ENCODE measurements at regions not wholly inside any gene's neighbourhood (a gene's known extent, or its start where the extent isn't known, plus 50 kb on each side); places are given as distances from the start of the nearest gene placed in this dataset.

DNA sequence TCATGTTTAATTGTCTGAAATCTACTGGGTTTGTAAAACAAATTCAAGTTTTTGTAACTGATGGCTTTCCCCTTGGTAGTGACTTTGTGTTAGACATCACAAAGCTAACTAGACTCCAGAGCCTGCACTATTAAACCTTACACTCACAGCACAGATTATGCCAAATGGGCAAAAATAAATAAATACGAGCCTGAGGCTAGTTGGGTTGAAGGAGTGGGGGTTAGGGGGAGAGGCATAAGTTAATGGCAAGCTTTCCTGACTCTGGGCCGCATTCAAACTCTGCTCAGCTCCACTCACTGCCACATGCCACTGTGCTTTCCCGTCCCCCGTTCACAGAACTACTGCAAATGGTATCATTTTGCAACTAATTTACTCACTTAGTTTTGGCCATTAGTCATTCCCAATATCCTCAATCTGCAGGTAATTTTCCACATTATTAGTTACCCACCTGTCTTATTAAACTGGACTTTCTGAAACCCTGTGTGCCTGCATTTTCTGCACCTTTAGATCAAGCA, 1079.9 kb upstream of the PIK3C3 start:
- Histone ChIP-seq H3K79me2 (ENCODE audit: control insufficient read depth, low read length) (no peaks in the 10 kb centered on the region), H3K4me2 (ENCODE audit: low read length) (no peak overlapping the region), H3F3A (ENCODE audit: control insufficient read depth, insufficient read depth) (no peaks in the 10 kb centered on the region), H3K4me3 (ENCODE audit: low read length) (no peak overlapping the region), H4K20me1 (ENCODE audit: control insufficient read depth, insufficient read depth, low read depth, low read length) (no peaks in the 10 kb centered on the region), H3K36me3 (ENCODE audit: control insufficient read depth, low read length) (no peaks in the 10 kb centered on the region), H3K4me1 (ENCODE audit: control insufficient read depth, low read length) (no peaks in the 10 kb centered on the region), H3K27ac (ENCODE audit: low read depth, low read length) (no peak overlapping the region), H3K9me3 (ENCODE audit: control insufficient read depth, insufficient read depth, low read length) (no peaks in the 10 kb centered on the region), H3K27me3 (ENCODE audit: control insufficient read depth, low read length) (no peaks in the 10 kb centered on the region), H3K9me2 (replicated peaks; ENCODE audit: control insufficient read depth, low read length) (no peaks in the 10 kb centered on the region)
- TF ChIP-seq EZH2phosphoT487 (IDR thresholded peaks at IDR 0.05; ENCODE audit: borderline replicate concordance, low read length): no peak
- TF ChIP-seq, protein P1, sequence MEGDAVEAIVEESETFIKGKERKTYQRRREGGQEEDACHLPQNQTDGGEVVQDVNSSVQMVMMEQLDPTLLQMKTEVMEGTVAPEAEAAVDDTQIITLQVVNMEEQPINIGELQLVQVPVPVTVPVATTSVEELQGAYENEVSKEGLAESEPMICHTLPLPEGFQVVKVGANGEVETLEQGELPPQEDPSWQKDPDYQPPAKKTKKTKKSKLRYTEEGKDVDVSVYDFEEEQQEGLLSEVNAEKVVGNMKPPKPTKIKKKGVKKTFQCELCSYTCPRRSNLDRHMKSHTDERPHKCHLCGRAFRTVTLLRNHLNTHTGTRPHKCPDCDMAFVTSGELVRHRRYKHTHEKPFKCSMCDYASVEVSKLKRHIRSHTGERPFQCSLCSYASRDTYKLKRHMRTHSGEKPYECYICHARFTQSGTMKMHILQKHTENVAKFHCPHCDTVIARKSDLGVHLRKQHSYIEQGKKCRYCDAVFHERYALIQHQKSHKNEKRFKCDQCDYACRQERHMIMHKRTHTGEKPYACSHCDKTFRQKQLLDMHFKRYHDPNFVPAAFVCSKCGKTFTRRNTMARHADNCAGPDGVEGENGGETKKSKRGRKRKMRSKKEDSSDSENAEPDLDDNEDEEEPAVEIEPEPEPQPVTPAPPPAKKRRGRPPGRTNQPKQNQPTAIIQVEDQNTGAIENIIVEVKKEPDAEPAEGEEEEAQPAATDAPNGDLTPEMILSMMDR (IDR thresholded peaks at IDR 0.05; ENCODE audit: low read depth, low read length, poor library complexity, severe bottlenecking): no peak

DNA sequence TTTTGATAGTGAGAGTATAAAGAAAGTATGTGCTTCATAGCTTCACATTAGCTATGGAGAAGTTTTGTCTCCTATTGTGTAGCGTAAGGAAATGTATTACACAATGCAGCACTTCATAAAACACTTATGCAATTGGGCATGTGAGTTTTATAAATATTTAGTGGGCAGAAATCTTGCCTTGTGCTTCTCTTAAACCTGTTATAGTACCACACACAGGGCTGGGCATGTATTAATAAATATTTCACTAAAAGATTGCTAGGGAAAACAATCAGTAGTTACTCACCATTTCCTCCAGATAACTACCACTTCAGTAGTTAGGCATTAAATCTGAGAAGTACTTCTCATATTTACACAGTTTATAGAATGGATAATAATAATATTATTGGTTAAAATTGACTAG, 1080.8 kb upstream of the PIK3C3 start:
- no peak overlapping the region for H3K27ac ChIP-seq (ENCODE audit: low read depth, low read length)
- H4K20me1 ChIP-seq (ENCODE audit: control insufficient read depth, insufficient read depth, low read depth, low read length): no peaks in the 10 kb centered on the region
- no peaks in the 10 kb centered on the region for H3K9me3 ChIP-seq (ENCODE audit: control insufficient read depth, insufficient read depth, low read length)
- TF ChIP-seq, protein P1 (IDR thresholded peaks at IDR 0.05; ENCODE audit: low read depth, low read length, poor library complexity, severe bottlenecking): no peak
- TF ChIP-seq EZH2phosphoT487 (IDR thresholded peaks at IDR 0.05; ENCODE audit: borderline replicate concordance, low read length): no peak
- no peaks in the 10 kb centered on the region for H3K79me2 ChIP-seq (ENCODE audit: control insufficient read depth, low read length)
- H3K27me3 ChIP-seq (ENCODE audit: control insufficient read depth, low read length): no peaks in the 10 kb centered on the region
- no peaks in the 10 kb centered on the region for H3K4me1 ChIP-seq (ENCODE audit: control insufficient read depth, low read length)
- no peak overlapping the region for H3K4me2 ChIP-seq (ENCODE audit: low read length)
- no peak overlapping the region for H3K4me3 ChIP-seq (ENCODE audit: low read length)
- H3F3A ChIP-seq (ENCODE audit: control insufficient read depth, insufficient read depth): no peaks in the 10 kb centered on the region
- no peaks in the 10 kb centered on the region for H3K36me3 ChIP-seq (ENCODE audit: control insufficient read depth, low read length)
- no peaks in the 10 kb centered on the region for H3K9me2 ChIP-seq (replicated peaks; ENCODE audit: control insufficient read depth, low read length)

DNA sequence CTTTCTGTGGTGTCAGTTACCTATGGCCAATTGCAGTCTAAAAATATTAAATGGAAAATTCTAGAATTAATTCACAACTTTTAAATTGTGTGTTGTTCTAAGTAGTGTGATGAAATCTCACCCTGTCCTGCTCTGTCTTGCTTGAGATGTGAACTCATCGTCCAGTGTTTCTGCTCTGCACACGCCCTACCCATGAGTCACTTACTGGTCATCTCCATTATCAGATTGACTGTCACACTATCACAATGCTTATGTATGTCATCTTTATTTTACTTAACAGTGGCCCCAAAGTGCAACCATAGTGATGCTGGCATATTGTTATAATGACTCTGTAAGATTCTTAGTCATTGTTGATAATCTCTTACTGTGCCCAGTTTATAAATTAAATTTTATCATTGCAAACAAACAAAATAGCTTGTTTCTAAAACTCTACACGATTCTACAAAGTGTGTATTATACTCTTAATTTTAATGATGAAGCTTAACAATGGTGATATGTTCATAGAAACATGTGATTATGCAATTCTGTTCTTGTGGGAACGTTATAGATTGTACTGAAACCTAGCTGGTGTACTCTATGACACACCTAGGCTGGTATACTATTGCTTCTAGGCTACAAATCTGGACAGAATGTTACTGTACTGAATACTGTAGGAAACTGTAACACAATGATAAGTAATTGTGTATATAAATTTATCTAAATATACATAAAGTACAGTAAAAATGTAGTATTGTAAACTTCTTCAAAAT, 1086.8 kb upstream of the PIK3C3 start:
- H3F3A ChIP-seq (ENCODE audit: control insufficient read depth, insufficient read depth): no peaks in the 10 kb centered on the region
- H4K20me1 ChIP-seq (ENCODE audit: control insufficient read depth, insufficient read depth, low read depth, low read length): no peaks in the 10 kb centered on the region
- no peaks in the 10 kb centered on the region for H3K4me1 ChIP-seq (ENCODE audit: control insufficient read depth, low read length)
- no peak overlapping the region for H3K4me3 ChIP-seq (ENCODE audit: low read length)
- no peak overlapping the region for H3K4me2 ChIP-seq (ENCODE audit: low read length)
- no peak overlapping the region for H3K27ac ChIP-seq (ENCODE audit: low read depth, low read length)
- no peaks in the 10 kb centered on the region for H3K9me3 ChIP-seq (ENCODE audit: control insufficient read depth, insufficient read depth, low read length)
- no peaks in the 10 kb centered on the region for H3K36me3 ChIP-seq (ENCODE audit: control insufficient read depth, low read length)
- H3K27me3 ChIP-seq (ENCODE audit: control insufficient read depth, low read length): no peaks in the 10 kb centered on the region
- H3K9me2 ChIP-seq (replicated peaks; ENCODE audit: control insufficient read depth, low read length): no peaks in the 10 kb centered on the region
- no peaks in the 10 kb centered on the region for H3K79me2 ChIP-seq (ENCODE audit: control insufficient read depth, low read length)
- TF ChIP-seq EZH2phosphoT487 (IDR thresholded peaks at IDR 0.05; ENCODE audit: borderline replicate concordance, low read length): no peak
- TF ChIP-seq, protein P1 (IDR thresholded peaks at IDR 0.05; ENCODE audit: low read depth, low read length, poor library complexity, severe bottlenecking): no peak

All from DOHH2 (cell line).